K562 (cell line): ENCODE measurements at regions not wholly inside any gene's neighbourhood (a gene's known extent, or its start where the extent isn't known, plus 50 kb on each side); places are given as distances from the start of the nearest gene placed in this dataset.

ENCODE experiments used
- CAMTA2 ChIP-seq: fragments of 250-450 bp; sonication (Bioruptor Pico); conservative IDR thresholded peaks from 2 replicates; pipeline ENCODE4 v1.5.1; 2022
- CCNT2 ChIP-seq: IDR thresholded peaks from 2 replicates; pipeline ENCODE4 v1.6.1; 2011; ENCODE audit warnings: borderline replicate concordance, low read depth, mild to moderate bottlenecking, moderate library complexity, mixed read lengths, low read length; ENCODE audit not compliant: insufficient read length; ENCODE audit errors: extremely low read depth
- CTCF ChIP-seq, 3 experiments: IDR thresholded peaks in 2 of 3; conservative IDR thresholded peaks in 1 of 3; 2 replicates each; pipeline ENCODE4 v1.5.1; 2011 to 2012; ENCODE audit warnings: low read length in 3 of 3, mild to moderate bottlenecking in 3 of 3, control low read depth in 2 of 3, improper control_type of control experiment in 1 of 3, inconsistent platforms in 1 of 3, low read depth in 1 of 3, mixed read lengths in 1 of 3, moderate library complexity in 1 of 3; ENCODE audit not compliant: insufficient read depth in 2 of 3
- NFRKB ChIP-seq: fragments of 450-650 bp; IDR thresholded peaks from 2 replicates; pipeline ENCODE4 v1.6.1; 2016; ENCODE audit warnings: low read depth
- PRPF4 ChIP-seq: fragments of 200-400 bp; formaldehyde crosslinking; IDR thresholded peaks from one replicate; pipeline ENCODE4 v1.6.1; 2017; ENCODE audit warnings: low read length, low read depth, mild to moderate bottlenecking; ENCODE audit not compliant: insufficient read depth, poor library complexity, severe bottlenecking
- SMAD2 ChIP-seq: fragments of 150-350 bp; IDR thresholded peaks from 2 replicates; pipeline ENCODE4 v1.6.1; 2014; ENCODE audit warnings: low read depth, mild to moderate bottlenecking, low read length
- TAF1 ChIP-seq: IDR thresholded peaks from 2 replicates; pipeline ENCODE4 v1.6.1; 2011; ENCODE audit warnings: mild to moderate bottlenecking, low read length, moderate library complexity; ENCODE audit not compliant: insufficient read depth, control insufficient read depth, severe bottlenecking; ENCODE audit errors: extremely low read depth
- USF2 ChIP-seq: sonication (generic); formaldehyde crosslinking; IDR thresholded peaks from 2 replicates; pipeline ENCODE4 v1.5.0; 2020; ENCODE audit warnings: missing genetic modification reagents
- YY1 ChIP-seq, 3 experiments: IDR thresholded peaks; 2 replicates each; pipeline ENCODE4 v1.6.1; 2011; ENCODE audit warnings: low read length in 2 of 3, mild to moderate bottlenecking in 2 of 3, moderate library complexity in 2 of 3, borderline replicate concordance in 1 of 3, control low read depth in 1 of 3, low read depth in 1 of 3; ENCODE audit not compliant: insufficient read depth in 3 of 3, insufficient replicate concordance in 2 of 3, control insufficient read depth in 1 of 3, insufficient read length in 1 of 3; ENCODE audit errors: extremely low read depth in 1 of 3

GRCh38 chr16:5448798-5449197 is 351.2 kb upstream of the EEF2KMT start:
- TF ChIP-seq NFRKB, result no peak
- no peak for TF ChIP-seq USF2
- TF ChIP-seq CAMTA2 (CRISPR knock-in tag), result no peak
- no peak for TF ChIP-seq TAF1
- no peak for TF ChIP-seq CCNT2
- TF ChIP-seq SMAD2, result no peak
- TF ChIP-seq YY1 (IDR thresholded peaks at IDR 0.05; ENCODE audit: borderline replicate concordance in 1 of 3, control insufficient read depth in 1 of 3, extremely low read depth in 1 of 3, insufficient read depth in 3 of 3, insufficient read length in 1 of 3, insufficient replicate concordance in 2 of 3, low read depth in 1 of 3, low read length in 2 of 3), result no peak
- no peak for TF ChIP-seq PRPF4
- no peak for TF ChIP-seq CTCF (IDR thresholded peaks at IDR 0.05 in 2 of 3, conservative IDR thresholded peaks at IDR 0.05 in 1 of 3; ENCODE audit: insufficient read depth in 2 of 3, low read depth in 1 of 3, low read length in 3 of 3)
